GM12878 (cell line): ENCODE measurements at regions not wholly inside any gene's neighbourhood (a gene's known extent, or its start where the extent isn't known, plus 50 kb on each side); places are given as distances from the start of the nearest gene placed in this dataset.

Experiments
- ATAC-seq: fragments of 200-7000 bp; cut with Tn5 transposase; 3 replicates; pipeline ENCODE4 v1.9.1; 2020; ENCODE audit warnings: mild to moderate bottlenecking, moderate library complexity
- BruUV-seq: library from RNA; stranded (reverse); fragments of 400-500 nt; replicated peaks from 2 replicates; lab custom pipeline; 2021; lab: Mats Ljungman, UMichigan
- CTCF ChIA-PET: fragments of 300-600 bp; sonication (Branson Sonifier 250); formaldehyde crosslinking; extraction: SDS; loops from one replicate; lab custom pipeline; 2021; ENCODE audit warnings: inconsistent platforms; lab: Yijun Ruan, JAX
- POLR2A ChIA-PET: fragments of 350-600 bp; formaldehyde crosslinking; extraction: SDS; loops from one replicate; lab custom pipeline; 2021; ENCODE audit warnings: inconsistent platforms; lab: Charles Lee
- RAD21 ChIA-PET: fragments of 300-600 bp; sonication (Branson Sonifier 250); formaldehyde crosslinking; loops from one replicate; lab custom pipeline; 2023; ENCODE audit warnings: antibody characterized with exemption; ENCODE audit not compliant: unreplicated experiment; lab: Charles Lee
- SMC1A ChIA-PET: fragments of 300-600 bp; sonication (Branson Sonifier 250); formaldehyde crosslinking; loops from one replicate; lab custom pipeline; 2023; ENCODE audit not compliant: unreplicated experiment, uncharacterized antibody; lab: Charles Lee
- DNase-seq: peaks from one replicate; pipeline ENCODE4 v3.0.0-alpha.2; 2011; ENCODE audit warnings: low read depth, low spot score
- FAIRE-seq: peaks from 3 replicates; lab custom pipeline; 2011; peaks lifted over from hg19 to GRCh38; lab: Jason Lieb, UNC
- H2AFZ ChIP-seq: 2 replicates; pipeline ENCODE4 v1.6.0; 2011; ENCODE audit warnings: low read depth, low read length, control low read depth; ENCODE audit not compliant: control insufficient read depth
- H3K27ac ChIP-seq: 2 replicates; pipeline ENCODE4 v1.5.1; 2011; ENCODE audit warnings: control low read depth; ENCODE audit not compliant: control insufficient read depth, insufficient read depth
- H3K27me3 ChIP-seq, 2 experiments: replicated peaks in 1 of 2; 2 replicates each; pipeline versions ENCODE4 v1.6.0 to v1.6.1; 2011; ENCODE audit warnings: low read length in 1 of 2; ENCODE audit not compliant: control insufficient read depth in 2 of 2, insufficient read depth in 2 of 2
- H3K36me3 ChIP-seq, 2 experiments: 2 replicates each; pipeline ENCODE4 v1.5.1; 2011; ENCODE audit warnings: low read length in 1 of 2; ENCODE audit not compliant: control insufficient read depth in 2 of 2, insufficient read depth in 2 of 2
- H3K4me1 ChIP-seq: 2 replicates; pipeline ENCODE4 v1.6.1; 2011; ENCODE audit warnings: mild to moderate bottlenecking, low read length, moderate library complexity, mixed read lengths; ENCODE audit not compliant: control insufficient read depth, insufficient read depth
- H3K4me2 ChIP-seq: 2 replicates; pipeline ENCODE4 v1.6.0; 2011; ENCODE audit warnings: control low read depth; ENCODE audit not compliant: control insufficient read depth, insufficient read depth
- H3K4me3 ChIP-seq: fragments of 200-600 bp; sonication (generic); 2 replicates; pipeline ENCODE4 v1.5.1; 2016
- H3K79me2 ChIP-seq: 2 replicates; pipeline ENCODE4 v1.6.0; 2011; ENCODE audit warnings: low read length; ENCODE audit not compliant: control insufficient read depth, insufficient read depth
- H3K9ac ChIP-seq: 2 replicates; pipeline ENCODE4 v1.8.0; 2011; ENCODE audit warnings: low read length, control low read depth, mixed read lengths; ENCODE audit not compliant: control insufficient read depth, insufficient read depth
- H3K9me3 ChIP-seq: replicated peaks from 3 replicates; pipeline ENCODE4 v1.5.1; 2011; ENCODE audit warnings: mild to moderate bottlenecking, low read length; ENCODE audit not compliant: control insufficient read depth, insufficient read depth
- H4K20me1 ChIP-seq: 2 replicates; pipeline ENCODE4 v1.6.0; 2011; ENCODE audit not compliant: control insufficient read depth, insufficient read depth
- CBX3 ChIP-seq: fragments of 200-600 bp; sonication (generic); IDR thresholded peaks from 2 replicates; pipeline ENCODE4 v1.6.1; 2016; ENCODE audit warnings: low read depth, borderline replicate concordance
- EGR1 ChIP-seq, 2 experiments: IDR thresholded peaks; 1 replicate in 1 of 2; 2 replicates in 1 of 2; pipeline ENCODE4 v1.6.1; 2011 to 2012; ENCODE audit warnings: low read depth in 2 of 2, low read length in 2 of 2, borderline replicate concordance in 1 of 2, mild to moderate bottlenecking in 1 of 2, moderate library complexity in 1 of 2
- ESRRA ChIP-seq: IDR thresholded peaks from 2 replicates; pipeline ENCODE4 v1.6.1; 2012; ENCODE audit warnings: mild to moderate bottlenecking, low read length, improper control_type of control experiment
- FOXK2 ChIP-seq: fragments of 450-650 bp; IDR thresholded peaks from 2 replicates; pipeline ENCODE4 v1.6.1; 2017; ENCODE audit warnings: mild to moderate bottlenecking, moderate library complexity
- MTA2 ChIP-seq: fragments of 450-650 bp; IDR thresholded peaks from 2 replicates; pipeline ENCODE4 v1.6.1; 2016; ENCODE audit warnings: low read depth, mild to moderate bottlenecking, moderate library complexity
- MYB ChIP-seq: fragments of 150-350 bp; IDR thresholded peaks from 2 replicates; pipeline ENCODE4 v1.6.1; 2014; ENCODE audit warnings: mild to moderate bottlenecking, low read depth, low read length, borderline replicate concordance
- NBN ChIP-seq: fragments of 450-650 bp; IDR thresholded peaks from 2 replicates; pipeline ENCODE4 v1.6.1; 2016
- PML ChIP-seq: IDR thresholded peaks from 2 replicates; pipeline ENCODE4 v1.6.1; 2012; ENCODE audit warnings: low read length, inconsistent platforms
- POLR2A ChIP-seq: IDR thresholded peaks from 2 replicates; pipeline ENCODE4 v1.6.1; 2011; ENCODE audit warnings: low read depth, mild to moderate bottlenecking, low read length
- SREBF1 ChIP-seq: IDR thresholded peaks from 2 replicates; pipeline ENCODE4 v1.6.1; 2012; ENCODE audit warnings: mild to moderate bottlenecking, low read length
- SUPT20H ChIP-seq: IDR thresholded peaks from 2 replicates; pipeline ENCODE4 v1.6.1; 2011; ENCODE audit warnings: low read depth, mild to moderate bottlenecking, low read length, moderate library complexity, borderline replicate concordance; ENCODE audit not compliant: control insufficient read depth
- ZBTB4 ChIP-seq: fragments of 450-650 bp; formaldehyde crosslinking; IDR thresholded peaks from 2 replicates; pipeline ENCODE4 v1.4.0; 2022; ENCODE audit warnings: mild to moderate bottlenecking, moderate library complexity
- WGBS: methylation state at CpG from one replicate; pipeline ENCODE4 v1.1.6; 2016; ENCODE audit warnings: low lambda C conversion rate; ENCODE audit not compliant: insufficient replicate concordance, insufficient coverage; ENCODE audit errors: missing lambda C conversion rate; 5-methylcytosine and 5-hydroxymethylcytosine counted together
- in situ Hi-C: fragments of 300-500 bp; cut with MboI; formaldehyde crosslinking; loops from 9 replicates; pipeline ENCODE4 v1.14.3; 2018; ENCODE audit warnings: mixed read lengths
- intact Hi-C: fragments of 100-400 bp; cut with micrococcal nuclease; formaldehyde crosslinking; loops from one replicate; pipeline ENCODE4 v1.14.2; 2022; ENCODE audit not compliant: unreplicated experiment
- TF ChIP-seq, protein P1 (sequence below): fragments of 450-650 bp; conservative IDR thresholded peaks from 2 replicates; pipeline ENCODE4 v1.6.1; 2017; ENCODE audit warnings: mild to moderate bottlenecking, moderate library complexity
- TF ChIP-seq, protein P2 (sequence below): fragments of 450-650 bp; formaldehyde crosslinking; IDR thresholded peaks from 2 replicates; pipeline ENCODE4 v1.5.0; 2022; ENCODE audit warnings: mild to moderate bottlenecking, missing genetic modification characterization

GRCh38 chr7:28354601-28355402, 57.5 kb upstream of the CREB5 start:
- DNase-seq, result no peak
- Histone ChIP-seq H2AFZ (no peak overlapping the region), H3K4me2 (no peak overlapping the region), H3K9me3 (no peaks in the 10 kb centered on the region), H3K4me3 (no peak overlapping the region), H3K79me2 (no peaks in the 10 kb centered on the region), H3K36me3 (no peaks in the 10 kb centered on the region), H3K27me3 (no peaks in the 10 kb centered on the region), H4K20me1 (no peaks in the 10 kb centered on the region), H3K27ac (no peak overlapping the region), H3K9ac (no peak overlapping the region), H3K4me1 (no peaks in the 10 kb centered on the region)
- intact Hi-C loops, result no loop called here
- ChIA-PET POLR2A (no interaction called here), RAD21 (no interaction called here), SMC1A (no interaction called here), CTCF (interaction anchor here (2.1 kb wide), 1 partner anchor 8 kb away, joined by 7 read pairs; no protein-coding TSS in a partner anchor)
- ATAC-seq, result no peak
- 49% methylated on average over 8 of the region's 8 CpGs for WGBS
- no peak for FAIRE-seq
- BruUV-seq, result no TSS peak
- in situ Hi-C loops, result no loop called here
- TF ChIP-seq MYB (no peak), MTA2 (no peak), SREBF1 (no peak), SUPT20H (no peak), ZBTB4 (no peak), NBN (no peak), PML (no peak), EGR1 (IDR thresholded peaks at IDR 0.05; ENCODE audit: borderline replicate concordance in 1 of 2, low read depth in 2 of 2, low read length in 2 of 2) (no peak), POLR2A (no peak), FOXK2 (no peak), ESRRA (no peak), CBX3 (no peak)
- TF ChIP-seq, protein P1, sequence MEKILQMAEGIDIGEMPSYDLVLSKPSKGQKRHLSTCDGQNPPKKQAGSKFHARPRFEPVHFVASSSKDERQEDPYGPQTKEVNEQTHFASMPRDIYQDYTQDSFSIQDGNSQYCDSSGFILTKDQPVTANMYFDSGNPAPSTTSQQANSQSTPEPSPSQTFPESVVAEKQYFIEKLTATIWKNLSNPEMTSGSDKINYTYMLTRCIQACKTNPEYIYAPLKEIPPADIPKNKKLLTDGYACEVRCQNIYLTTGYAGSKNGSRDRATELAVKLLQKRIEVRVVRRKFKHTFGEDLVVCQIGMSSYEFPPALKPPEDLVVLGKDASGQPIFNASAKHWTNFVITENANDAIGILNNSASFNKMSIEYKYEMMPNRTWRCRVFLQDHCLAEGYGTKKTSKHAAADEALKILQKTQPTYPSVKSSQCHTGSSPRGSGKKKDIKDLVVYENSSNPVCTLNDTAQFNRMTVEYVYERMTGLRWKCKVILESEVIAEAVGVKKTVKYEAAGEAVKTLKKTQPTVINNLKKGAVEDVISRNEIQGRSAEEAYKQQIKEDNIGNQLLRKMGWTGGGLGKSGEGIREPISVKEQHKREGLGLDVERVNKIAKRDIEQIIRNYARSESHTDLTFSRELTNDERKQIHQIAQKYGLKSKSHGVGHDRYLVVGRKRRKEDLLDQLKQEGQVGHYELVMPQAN, result no peak
- TF ChIP-seq, protein P2, sequence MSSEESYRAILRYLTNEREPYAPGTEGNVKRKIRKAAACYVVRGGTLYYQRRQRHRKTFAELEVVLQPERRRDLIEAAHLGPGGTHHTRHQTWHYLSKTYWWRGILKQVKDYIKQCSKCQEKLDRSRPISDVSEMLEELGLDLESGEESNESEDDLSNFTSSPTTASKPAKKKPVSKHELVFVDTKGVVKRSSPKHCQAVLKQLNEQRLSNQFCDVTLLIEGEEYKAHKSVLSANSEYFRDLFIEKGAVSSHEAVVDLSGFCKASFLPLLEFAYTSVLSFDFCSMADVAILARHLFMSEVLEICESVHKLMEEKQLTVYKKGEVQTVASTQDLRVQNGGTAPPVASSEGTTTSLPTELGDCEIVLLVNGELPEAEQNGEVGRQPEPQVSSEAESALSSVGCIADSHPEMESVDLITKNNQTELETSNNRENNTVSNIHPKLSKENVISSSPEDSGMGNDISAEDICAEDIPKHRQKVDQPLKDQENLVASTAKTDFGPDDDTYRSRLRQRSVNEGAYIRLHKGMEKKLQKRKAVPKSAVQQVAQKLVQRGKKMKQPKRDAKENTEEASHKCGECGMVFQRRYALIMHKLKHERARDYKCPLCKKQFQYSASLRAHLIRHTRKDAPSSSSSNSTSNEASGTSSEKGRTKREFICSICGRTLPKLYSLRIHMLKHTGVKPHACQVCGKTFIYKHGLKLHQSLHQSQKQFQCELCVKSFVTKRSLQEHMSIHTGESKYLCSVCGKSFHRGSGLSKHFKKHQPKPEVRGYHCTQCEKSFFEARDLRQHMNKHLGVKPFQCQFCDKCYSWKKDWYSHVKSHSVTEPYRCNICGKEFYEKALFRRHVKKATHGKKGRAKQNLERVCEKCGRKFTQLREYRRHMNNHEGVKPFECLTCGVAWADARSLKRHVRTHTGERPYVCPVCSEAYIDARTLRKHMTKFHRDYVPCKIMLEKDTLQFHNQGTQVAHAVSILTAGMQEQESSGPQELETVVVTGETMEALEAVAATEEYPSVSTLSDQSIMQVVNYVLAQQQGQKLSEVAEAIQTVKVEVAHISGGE (CRISPR knock-in tag), result no peak
